HPDE6-E6E7 (cell line): ENCODE measurements at regions not wholly inside any gene's neighbourhood (a gene's known extent, or its start where the extent isn't known, plus 50 kb on each side); places are given as distances from the start of the nearest gene placed in this dataset.
"Not testable (repeated sequence)": the region's sequence is repeated elsewhere in the genome, so short reads cannot be mapped to it uniquely, and the experiment has no call there.

Experiments
- DNase-seq: peaks from one replicate; pipeline ENCODE4 v3.0.0; 2011; ENCODE audit warnings: missing footprints; ENCODE audit errors: extremely low spot score

DNA sequence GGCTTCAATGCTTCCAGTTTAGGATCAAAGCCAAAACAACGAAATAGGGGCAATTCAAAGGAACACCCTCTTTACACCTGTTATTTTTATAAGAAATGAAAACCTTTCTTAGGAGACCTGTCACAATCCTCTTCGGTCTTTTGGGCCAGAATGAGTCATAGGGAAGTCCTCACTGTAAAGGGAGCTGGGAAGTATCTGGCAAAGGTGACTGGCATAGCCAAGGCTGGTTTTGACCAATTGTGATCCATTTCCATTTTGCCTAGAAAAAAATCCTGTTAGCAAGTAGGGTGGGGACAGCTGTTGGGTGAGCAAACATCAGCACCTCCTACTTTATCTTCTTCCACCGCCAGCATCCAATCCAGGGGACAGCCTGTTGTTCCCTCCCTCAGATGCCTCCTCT lies 343.2 kb upstream of the SULF2 start:
- DNase-seq = no peak

- not testable (repeated sequence) for DNase-seq
These were observed 342.7 kb upstream of the SULF2 start for GRCh38 chr20:48127964-48128363.

- DNase-seq = not testable (repeated sequence)
These were observed 341.9 kb upstream of the SULF2 start for GRCh38 chr20:48127133-48127532.

- DNase-seq = no peak
These were observed 341.0 kb upstream of the SULF2 start for GRCh38 chr20:48126227-48126740.

- no peak for DNase-seq
These were observed 339.7 kb upstream of the SULF2 start for GRCh38 chr20:48124960-48125359.

- no peak for DNase-seq
These were observed 339.0 kb upstream of the SULF2 start for GRCh38 chr20:48124181-48124782.

GRCh38 chr20:48120120-48120519 lies 334.8 kb upstream of the SULF2 start:
- no peak for DNase-seq

DNA sequence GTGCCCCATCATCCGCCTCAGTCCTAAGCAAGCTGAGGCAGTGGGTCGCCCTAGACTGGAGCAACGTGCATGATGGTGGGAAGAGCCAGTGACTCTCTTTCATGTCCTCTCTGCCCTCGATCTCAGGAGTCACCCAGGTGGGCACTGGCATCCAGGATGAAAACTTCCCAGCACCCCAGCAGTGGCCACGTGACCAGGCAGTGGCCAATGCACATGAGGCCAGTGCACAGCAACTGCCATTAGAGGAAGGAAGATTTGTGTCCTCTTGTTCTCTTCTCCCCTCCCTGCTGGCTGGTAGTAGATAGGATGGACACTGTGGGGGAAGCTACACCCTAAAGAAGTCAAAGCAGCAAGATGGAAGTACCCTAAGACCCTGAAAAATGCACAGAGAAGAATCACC lies 334.1 kb upstream of the SULF2 start:
- DNase-seq = not testable (repeated sequence)

GRCh38 chr20:48115502-48115901 lies 330.2 kb upstream of the SULF2 start:
- DNase-seq = no peak

DNA sequence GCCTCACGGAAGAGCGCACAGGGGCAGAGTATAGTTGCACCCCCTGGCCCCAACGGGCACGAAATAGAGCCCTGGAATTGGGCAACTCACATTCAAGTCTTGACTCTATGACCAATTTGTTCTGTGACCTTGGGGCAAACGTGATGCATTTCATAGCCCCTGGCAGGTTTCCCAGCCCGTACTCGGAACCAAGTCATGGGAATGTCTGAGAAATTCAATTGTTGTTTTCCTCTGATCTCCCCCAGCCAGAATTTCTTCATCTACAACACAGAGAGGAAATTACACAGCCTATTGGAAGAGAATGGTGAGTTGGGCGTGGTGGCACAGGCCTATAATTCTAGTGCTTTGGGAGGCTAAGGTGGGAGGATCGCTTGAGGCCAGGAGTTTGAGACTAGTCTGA lies 322.3 kb upstream of the SULF2 start:
- no peak for DNase-seq

- no peak for DNase-seq
These were observed 321.1 kb upstream of the SULF2 start for GRCh38 chr20:48106428-48106827.

DNA sequence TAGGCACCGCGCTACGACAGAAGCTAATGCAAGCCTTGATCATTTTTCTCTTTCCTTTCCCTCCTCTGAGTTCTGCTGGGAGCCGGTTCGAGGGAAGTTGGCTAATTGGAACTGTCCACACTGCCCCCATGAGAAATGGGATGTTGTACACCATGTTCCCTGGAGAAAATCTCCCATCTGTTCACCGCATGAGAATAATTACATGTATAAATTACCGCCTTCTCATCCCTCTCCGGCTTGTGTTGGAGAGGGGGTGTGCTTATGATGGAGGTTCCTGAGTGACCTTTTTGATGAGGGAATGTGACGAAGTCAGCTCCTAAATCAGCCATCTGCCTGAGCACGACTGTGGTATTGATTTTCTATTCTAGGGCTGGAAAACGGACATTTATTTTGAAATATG lies 320.2 kb upstream of the SULF2 start:
- DNase-seq = no peak

GRCh38 chr20:48102931-48103660 lies 317.8 kb upstream of the SULF2 start:
- no peak for DNase-seq

- DNase-seq = no peak
These were observed 317.0 kb upstream of the SULF2 start for GRCh38 chr20:48102076-48102787.

- no peak for DNase-seq
These were observed 315.2 kb upstream of the SULF2 start for GRCh38 chr20:48100483-48100882.

GRCh38 chr20:48098866-48099265 lies 313.6 kb upstream of the SULF2 start:
- DNase-seq = peak; percentile 53

DNA sequence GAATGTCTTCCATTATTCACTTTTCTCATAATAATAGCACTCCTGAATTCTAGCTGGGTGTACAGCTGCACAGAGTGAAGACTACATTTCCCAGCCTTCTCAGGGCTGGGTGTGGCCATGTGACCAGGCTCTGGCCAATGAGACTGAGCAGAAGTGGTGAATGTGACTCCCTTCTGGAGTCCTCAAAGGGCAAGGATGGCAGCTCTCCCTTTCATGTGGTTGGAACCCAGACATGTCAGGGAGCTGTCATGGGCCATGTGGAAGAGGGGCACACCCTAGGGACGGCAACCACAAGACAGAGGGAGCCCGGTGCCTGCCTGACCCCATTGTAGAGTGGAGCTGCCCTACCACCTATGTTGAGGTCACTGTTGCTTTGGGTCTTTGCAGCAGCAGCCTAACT lies 312.8 kb upstream of the SULF2 start:
- DNase-seq = no peak

- no peak for DNase-seq
These were observed 311.9 kb upstream of the SULF2 start for GRCh38 chr20:48096957-48097890.

DNA sequence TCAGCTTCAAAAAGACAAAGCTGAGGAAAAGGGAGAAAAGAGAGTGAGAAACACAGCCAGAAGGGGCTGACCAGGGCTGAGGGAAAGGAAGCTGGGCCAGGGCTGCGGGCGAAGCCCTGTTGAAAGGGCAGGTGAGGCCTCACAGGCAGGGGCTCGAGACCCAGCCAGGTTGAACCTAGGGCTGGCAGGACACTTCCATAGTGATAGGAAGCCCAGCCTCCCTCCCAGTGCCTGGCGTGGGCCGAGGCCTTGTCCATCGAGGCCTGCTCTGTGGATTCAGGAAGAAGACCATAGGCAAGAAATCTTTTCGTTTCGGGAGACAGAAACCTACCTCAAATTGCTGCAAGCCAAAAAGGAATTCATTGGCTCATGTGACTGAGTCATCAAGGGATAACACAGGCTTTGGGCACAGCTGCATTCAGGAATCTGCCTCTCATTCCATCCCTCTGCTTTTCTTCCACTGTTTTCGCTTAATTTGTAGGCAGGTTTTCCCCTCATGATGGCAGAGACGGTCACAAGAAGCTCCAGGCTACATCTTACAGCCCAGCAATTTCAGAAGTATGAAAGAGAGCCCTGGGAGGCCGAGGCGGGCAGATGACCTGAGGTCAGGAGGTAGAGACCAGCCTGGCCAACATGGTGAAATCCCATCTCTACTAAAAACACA lies 311.1 kb upstream of the SULF2 start:
- DNase-seq = no peak

DNA sequence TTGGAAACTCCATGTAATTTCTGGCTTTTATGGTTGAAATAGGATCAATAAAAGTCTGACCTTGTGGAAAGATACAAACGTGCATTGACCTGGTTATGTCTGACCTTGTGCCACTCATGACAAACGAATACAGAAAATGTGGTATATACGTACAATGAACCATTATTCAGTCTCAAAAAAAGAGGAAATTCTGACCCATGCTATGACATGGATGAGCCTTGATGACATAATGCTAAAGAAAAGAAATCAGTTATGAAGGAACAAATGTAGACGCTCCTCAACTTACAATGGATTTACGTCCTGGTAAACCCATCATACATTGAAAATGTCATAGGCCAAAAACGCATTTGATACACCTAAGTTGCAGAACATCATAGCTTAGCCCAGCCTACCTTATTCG lies 309.7 kb upstream of the SULF2 start:
- no peak for DNase-seq

GRCh38 chr20:48094196-48094749 lies 309.0 kb upstream of the SULF2 start:
- DNase-seq = no peak
